Pancreas (tissue), 10 donors: ENCODE measurements at regions not wholly inside any gene's neighbourhood (a gene's known extent, or its start where the extent isn't known, plus 50 kb on each side); places are given as distances from the start of the nearest gene placed in this dataset.

ENCODE experiments used
- ATAC-seq, 4 donors: fragments of 200-7000 bp; cut with Tn5 transposase; one replicate each; pipeline versions ENCODE4 v1.8.0 to v1.9.1; 2020; ENCODE audit warnings: mild to moderate bottlenecking in 4 of 4, moderate library complexity in 4 of 4
- DNase-seq, 6 donors: peaks; one replicate each; pipeline ENCODE4 v3.0.0-alpha.2; 2020
- FAIRE-seq: peaks from 2 replicates; lab custom pipeline; 2012; peaks lifted over from hg19 to GRCh38; lab: Jason Lieb, UNC
- H3K27ac ChIP-seq, 4 donors: fragments of 200-600 bp; sonication (generic); 1 replicate in 3 of 4; 2 replicates in 1 of 4; pipeline versions ENCODE4 v1.5.0 to v1.8.0; 2020
- H3K27me3 ChIP-seq, 4 donors: fragments of 200-600 bp; one replicate each; pipeline ENCODE4 v1.8.0; 2021
- H3K36me3 ChIP-seq, 3 donors: fragments of 200-600 bp; sonication (generic) in 1 of 3; one replicate each; pipeline versions ENCODE4 v1.5.0 to v1.8.0; 2020 to 2021
- H3K4me1 ChIP-seq, 3 donors: fragments of 200-600 bp; one replicate each; pipeline ENCODE4 v1.8.0; 2021
- H3K4me3 ChIP-seq, 4 donors: fragments of 200-600 bp; sonication (generic) in 2 of 4; one replicate each; pipeline versions ENCODE4 v1.5.0 to v1.8.0; 2020 to 2021
- H3K9me3 ChIP-seq, 4 donors: fragments of 200-600 bp; one replicate each; pipeline ENCODE4 v1.8.0; 2021
- CTCF ChIP-seq, 4 donors: fragments of 200-600 bp; sonication (generic) in 3 of 4; IDR thresholded peaks; one replicate each; pipeline versions ENCODE4 v1.5.0 to v1.8.0; 2021; ENCODE audit warnings: antibody characterized with exemption in 4 of 4
- WGBS, 2 donors: extraction: QIAGEN DNeasy Blood & Tissue Kit; methylation state at CpG; one replicate each; pipeline ENCODE4 v1.1.7; 2013; 5-methylcytosine and 5-hydroxymethylcytosine counted together
- intact Hi-C, 3 donors: fragments of 100-400 bp; cut with DNase I; formaldehyde crosslinking; loops; one replicate each; pipeline versions ENCODE4 v1.11.1 to v1.14.2; 2022
- donor health status: healthy with polysubstance abuse.
- donor health status: DM: no; HTN: no; CAD: no; lungs with moderate emphysema.
- donor health status: DM: no; HTN: no; CAD: no.
- donor health status: control.
- donor health status: control.
- donor health status: Bipolar disorder and iron deficiency.
- donor health status: DM: yes; HTN: yes; CAD: no.
- donor health status: DM: no; HTN: no; CAD: no.
- donor health status: DM: no; HTN: no; CAD: no.
- donor health status: DM: yes; HTN: yes; CAD: no.

DNA sequence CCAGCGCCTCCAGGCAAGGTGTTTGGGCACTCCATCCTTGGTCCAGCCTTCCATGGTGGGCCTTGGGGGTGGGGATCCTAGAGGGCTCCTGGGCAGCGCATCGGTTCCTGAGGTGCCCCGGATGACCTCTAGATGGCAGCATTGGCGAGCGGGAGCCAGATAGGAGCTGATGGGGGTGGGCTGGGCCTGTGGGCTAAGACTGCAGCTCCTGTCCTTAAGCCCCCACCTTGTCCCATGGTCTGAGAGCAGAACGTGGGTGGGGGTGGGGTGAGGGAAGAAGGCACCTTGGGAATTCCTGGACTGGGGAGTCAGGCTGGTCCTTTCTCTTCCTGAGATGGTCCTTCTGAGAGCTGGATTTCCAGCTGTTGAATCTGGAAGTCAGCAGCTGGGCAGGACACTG, 93.4 kb upstream of the CSF3R start:
- FAIRE-seq = no peak
- Histone ChIP-seq H3K4me1 (no peaks in the 10 kb centered on the region), H3K4me3 (no peak overlapping the region), H3K36me3 (no peaks in the 10 kb centered on the region), H3K27me3 (no peaks in the 10 kb centered on the region), H3K27ac (no peak overlapping the region), H3K9me3 (no peaks in the 10 kb centered on the region)
- peak in 5 of 6 donors; percentile 10 to 82 (median 47) for DNase-seq
- WGBS, 2 donors = 1 to 3% methylated on average over 7 of the region's 7 CpGs
- peak; percentile 43 to 85 (median 80) for ATAC-seq
- peak; percentile 59 to 74 (median 68) for TF ChIP-seq CTCF (IDR thresholded peaks at IDR 0.05)
- intact Hi-C loops = loop anchor here in 1 of 3 donors (10.0 kb wide), 1 partner anchor 859 kb away; no protein-coding TSS in a partner anchor

- no peak for ATAC-seq
- intact Hi-C loops = loop anchor here in 1 of 3 donors (10.0 kb wide), 1 partner anchor 861 kb away; no protein-coding TSS in a partner anchor
- Histone ChIP-seq H3K36me3 (no peaks in the 10 kb centered on the region), H3K27me3 (no peaks in the 10 kb centered on the region), H3K4me1 (no peaks in the 10 kb centered on the region), H3K4me3 (no peak overlapping the region), H3K9me3 (no peaks in the 10 kb centered on the region), H3K27ac (no peak overlapping the region)
- 26 to 35% methylated on average over 6 of the region's 6 CpGs for WGBS, 2 donors
- no peak for TF ChIP-seq CTCF (IDR thresholded peaks at IDR 0.05)
- no peak for FAIRE-seq
- DNase-seq = peak in 1 of 6 donors; percentile 33
Measured at GRCh38 chr1:36573445-36573844, 90.7 kb upstream of the CSF3R start.

DNA sequence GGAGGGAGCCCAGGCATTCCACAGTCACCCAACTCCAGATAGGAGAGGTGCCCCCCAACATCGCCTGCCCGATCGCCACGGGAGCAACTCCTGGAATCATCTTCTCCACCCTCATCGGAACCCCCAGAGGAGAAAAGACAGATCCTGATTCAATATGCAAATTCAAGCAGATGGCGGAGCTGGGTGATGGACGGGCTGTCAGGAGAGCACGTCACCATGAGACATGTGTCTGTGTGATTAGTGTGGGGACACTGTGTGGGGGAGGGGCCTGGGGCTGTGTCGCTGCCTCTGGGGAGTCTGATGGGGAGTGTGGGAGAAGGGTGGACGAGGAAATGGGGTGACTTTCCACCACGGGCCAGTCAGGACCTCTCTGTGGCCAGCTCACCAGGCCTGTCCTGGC, 90.2 kb upstream of the CSF3R start:
- no peaks in the 10 kb centered on the region for H3K36me3 ChIP-seq
- H3K27ac ChIP-seq = no peak overlapping the region
- no peak overlapping the region for H3K4me3 ChIP-seq
- DNase-seq = no peak
- H3K4me1 ChIP-seq = no peaks in the 10 kb centered on the region
- intact Hi-C loops = loop anchor here in 1 of 3 donors (10.0 kb wide), 1 partner anchor 862 kb away; no protein-coding TSS in a partner anchor
- no peaks in the 10 kb centered on the region for H3K27me3 ChIP-seq
- 39 to 42% methylated on average over 11 of the region's 11 CpGs for WGBS, 2 donors
- no peak for ATAC-seq
- no peak for TF ChIP-seq CTCF (IDR thresholded peaks at IDR 0.05)
- no peaks in the 10 kb centered on the region for H3K9me3 ChIP-seq
- no peak for FAIRE-seq

- Histone ChIP-seq H3K9me3 (no peaks in the 10 kb centered on the region), H3K4me1 (no peaks in the 10 kb centered on the region), H3K27me3 (no peaks in the 10 kb centered on the region), H3K27ac (no peak overlapping the region), H3K4me3 (no peak overlapping the region), H3K36me3 (no peaks in the 10 kb centered on the region)
- WGBS, 2 donors = 40 to 48% methylated on average over 15 of the region's 15 CpGs
- ATAC-seq = no peak
- no peak for TF ChIP-seq CTCF (IDR thresholded peaks at IDR 0.05)
- no peak for FAIRE-seq
- intact Hi-C loops = loop anchor here in 1 of 3 donors (10.0 kb wide), 1 partner anchor 863 kb away; no protein-coding TSS in a partner anchor
- peak in 1 of 6 donors; percentile 51 for DNase-seq
Measured at GRCh38 chr1:36572142-36572715, 89.5 kb upstream of the CSF3R start.

DNA sequence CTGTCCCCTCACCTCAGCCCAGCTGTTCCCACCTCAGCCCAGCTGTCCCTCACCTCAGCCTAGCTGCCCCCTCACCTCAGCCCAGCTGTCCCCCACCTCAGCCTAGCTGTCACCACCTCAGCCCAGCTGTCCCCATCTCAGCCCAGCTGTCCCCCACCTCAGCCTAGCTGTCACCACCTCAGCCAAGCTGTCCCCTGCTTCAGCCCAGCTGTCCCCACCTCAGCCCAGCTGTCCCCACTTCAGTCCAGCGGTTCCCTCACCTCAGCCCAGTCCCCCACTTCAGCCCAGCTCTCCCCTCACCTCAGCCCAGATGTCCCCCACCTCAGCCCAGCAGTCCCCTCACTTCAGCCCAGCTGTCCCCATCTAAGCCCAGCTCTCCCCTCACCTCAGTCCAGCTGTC, 88.4 kb upstream of the CSF3R start:
- intact Hi-C loops = loop anchor here in 1 of 3 donors (10.0 kb wide), 1 partner anchor 864 kb away; no protein-coding TSS in a partner anchor
- no peak overlapping the region for H3K4me3 ChIP-seq
- H3K4me1 ChIP-seq = no peaks in the 10 kb centered on the region
- DNase-seq (peak in 1 of 6 donors; percentile 52), FAIRE-seq (no peak), ATAC-seq (no peak)
- no peaks in the 10 kb centered on the region for H3K36me3 ChIP-seq
- WGBS, 2 donors = 88 to 100% methylated on average over 1 of the region's 1 CpG
- no peak overlapping the region for H3K27ac ChIP-seq
- no peaks in the 10 kb centered on the region for H3K9me3 ChIP-seq
- no peaks in the 10 kb centered on the region for H3K27me3 ChIP-seq
- no peak for TF ChIP-seq CTCF (IDR thresholded peaks at IDR 0.05)
